H9 (cell line): ENCODE measurements at regions not wholly inside any gene's neighbourhood (a gene's known extent, or its start where the extent isn't known, plus 50 kb on each side); places are given as distances from the start of the nearest gene placed in this dataset.

Experiments
- DNase-seq: peaks from one replicate; pipeline ENCODE4 v3.0.0-alpha.2; 2017
- H2AFZ ChIP-seq: one replicate; pipeline ENCODE4 v1.6.1; 2013; ENCODE audit warnings: mild to moderate bottlenecking, low read length, control low read depth, moderate library complexity
- H2AK5ac ChIP-seq: 2 replicates; pipeline ENCODE4 v1.6.1; 2013; ENCODE audit warnings: low read length, control low read depth, mixed read lengths; ENCODE audit not compliant: insufficient read length
- H2BK120ac ChIP-seq: one replicate; pipeline ENCODE4 v1.6.1; 2013; ENCODE audit warnings: low read depth, mild to moderate bottlenecking, low read length, control low read depth, inconsistent platforms; ENCODE audit not compliant: poor library complexity, severe bottlenecking
- H2BK12ac ChIP-seq: 2 replicates; pipeline ENCODE4 v1.6.1; 2013; ENCODE audit warnings: low read length, control low read depth, mixed read lengths, low read depth; ENCODE audit not compliant: insufficient read length
- H2BK15ac ChIP-seq: 2 replicates; pipeline ENCODE4 v1.6.1; 2013; ENCODE audit warnings: low read depth, low read length, control low read depth
- H2BK20ac ChIP-seq: one replicate; pipeline ENCODE4 v1.6.1; 2013; ENCODE audit warnings: low read depth, mild to moderate bottlenecking, low read length, control low read depth, inconsistent platforms; ENCODE audit not compliant: poor library complexity, severe bottlenecking
- H2BK5ac ChIP-seq: 2 replicates; pipeline ENCODE4 v1.6.1; 2013; ENCODE audit warnings: low read length, control low read depth, mixed read lengths; ENCODE audit not compliant: insufficient read length
- H3K14ac ChIP-seq: 2 replicates; pipeline ENCODE4 v1.6.1; 2013; ENCODE audit warnings: low read length, control low read depth; ENCODE audit not compliant: insufficient read depth
- H3K18ac ChIP-seq: 2 replicates; pipeline ENCODE4 v1.6.1; 2013; ENCODE audit warnings: low read depth, mild to moderate bottlenecking, mixed read lengths, low read length, control low read depth; ENCODE audit not compliant: insufficient read length
- H3K23ac ChIP-seq: 2 replicates; pipeline ENCODE4 v1.6.1; 2013; ENCODE audit warnings: low read length, control low read depth, mixed read lengths, low read depth; ENCODE audit not compliant: insufficient read length
- H3K23me2 ChIP-seq: 2 replicates; pipeline ENCODE4 v1.6.1; 2013; ENCODE audit warnings: low read depth, mild to moderate bottlenecking, mixed read lengths, low read length, control low read depth; ENCODE audit not compliant: insufficient read length, poor library complexity, severe bottlenecking
- H3K27ac ChIP-seq: 2 replicates; pipeline ENCODE4 v1.5.1; 2013; ENCODE audit warnings: low read length, control low read depth, mixed read lengths, low read depth; ENCODE audit not compliant: insufficient read length
- H3K27me3 ChIP-seq: 2 replicates; pipeline ENCODE4 v1.6.1; 2013; ENCODE audit warnings: low read length, control low read depth, inconsistent platforms; ENCODE audit not compliant: insufficient read depth
- H3K4ac ChIP-seq: 2 replicates; pipeline ENCODE4 v1.6.1; 2013; ENCODE audit warnings: low read depth, mild to moderate bottlenecking, control low read depth, inconsistent platforms, low read length, moderate library complexity
- H3K4me1 ChIP-seq: 2 replicates; pipeline ENCODE4 v1.6.1; 2013; ENCODE audit warnings: low read length, control low read depth, inconsistent platforms; ENCODE audit not compliant: insufficient read depth
- H3K4me2 ChIP-seq: 2 replicates; pipeline ENCODE4 v1.6.1; 2013; ENCODE audit warnings: low read length, control low read depth, mixed read lengths; ENCODE audit not compliant: insufficient read length, insufficient read depth
- H3K56ac ChIP-seq: 2 replicates; pipeline ENCODE4 v1.6.1; 2013; ENCODE audit warnings: low read depth, mild to moderate bottlenecking, mixed read lengths, low read length, control low read depth; ENCODE audit not compliant: insufficient read length
- H3K79me1 ChIP-seq: 2 replicates; pipeline ENCODE4 v1.6.1; 2013; ENCODE audit warnings: low read depth, mild to moderate bottlenecking, moderate library complexity, low read length, control low read depth, inconsistent platforms; ENCODE audit not compliant: insufficient read depth, poor library complexity, severe bottlenecking
- H3K79me2 ChIP-seq: 2 replicates; pipeline ENCODE4 v1.6.1; 2013; ENCODE audit warnings: low read length, control low read depth, inconsistent platforms; ENCODE audit not compliant: insufficient read depth
- H3K9ac ChIP-seq: 2 replicates; pipeline ENCODE4 v1.6.1; 2013; ENCODE audit warnings: low read length, control low read depth, mixed read lengths; ENCODE audit not compliant: insufficient read length; ENCODE audit errors: extremely low read depth
- H3K9me3 ChIP-seq: one replicate; pipeline ENCODE4 v1.6.1; 2013; ENCODE audit warnings: low read depth, low read length, inconsistent platforms; ENCODE audit not compliant: control insufficient read depth
- H3T11ph ChIP-seq: one replicate; pipeline ENCODE4 v1.6.1; 2013; ENCODE audit warnings: mild to moderate bottlenecking, low read length, control low read depth, inconsistent platforms
- H4K20me1 ChIP-seq: one replicate; pipeline ENCODE4 v1.6.1; 2013; ENCODE audit not compliant: control insufficient read depth, insufficient read length, insufficient read depth
- H4K5ac ChIP-seq: 2 replicates; pipeline ENCODE4 v1.6.1; 2013; ENCODE audit warnings: low read depth, mild to moderate bottlenecking, mixed read lengths, low read length, control low read depth; ENCODE audit not compliant: insufficient read length
- H4K8ac ChIP-seq: replicated peaks from 2 replicates; pipeline ENCODE4 v1.6.1; 2013; ENCODE audit warnings: low read length, control low read depth, mixed read lengths, low read depth; ENCODE audit not compliant: insufficient read length
- H4K91ac ChIP-seq: 2 replicates; pipeline ENCODE4 v1.6.1; 2013; ENCODE audit warnings: low read depth, mild to moderate bottlenecking, moderate library complexity, mixed read lengths, low read length, control low read depth; ENCODE audit not compliant: insufficient read length
- H3K27ac Mint-ChIP-seq, 3 experiments: 2 replicates in 2 of 3; 3 replicates in 1 of 3; pipeline ENCODE4 v1.8.0; 2020 to 2021; ENCODE audit warnings: mixed read lengths in 3 of 3, mild to moderate bottlenecking in 1 of 3, moderate library complexity in 1 of 3
- H3K27me3 Mint-ChIP-seq: 2 replicates; pipeline ENCODE4 v1.8.0; 2021; ENCODE audit warnings: low read depth, mild to moderate bottlenecking, moderate library complexity, mixed read lengths
- H3K36me3 Mint-ChIP-seq, 3 experiments: 2 replicates in 2 of 3; 3 replicates in 1 of 3; pipeline ENCODE4 v1.8.0; 2020 to 2021; ENCODE audit warnings: low read depth in 3 of 3, mixed read lengths in 3 of 3; ENCODE audit not compliant: insufficient read depth in 1 of 3
- H3K4me1 Mint-ChIP-seq, 2 experiments: 2 replicates each; pipeline ENCODE4 v1.8.0; 2020; ENCODE audit warnings: mixed read lengths in 2 of 2
- H3K4me3 Mint-ChIP-seq, 2 experiments: 2 replicates in 1 of 2; 3 replicates in 1 of 2; pipeline ENCODE4 v1.8.0; 2020 to 2021; ENCODE audit warnings: mild to moderate bottlenecking in 2 of 2, mixed read lengths in 2 of 2, moderate library complexity in 1 of 2
- H3K9me3 Mint-ChIP-seq, 2 experiments: 2 replicates in 1 of 2; 3 replicates in 1 of 2; pipeline ENCODE4 v1.8.0; 2020; ENCODE audit warnings: mild to moderate bottlenecking in 2 of 2, mixed read lengths in 2 of 2, moderate library complexity in 1 of 2
- WGBS: extraction: QIAGEN DNeasy Blood & Tissue Kit; methylation state at CpG from one replicate; pipeline ENCODE4 v1.1.7; 2013; ENCODE audit warnings: missing lambda C conversion rate, low lambda C conversion rate, mixed read lengths; ENCODE audit not compliant: insufficient read length; ENCODE audit errors: extremely low coverage; 5-methylcytosine and 5-hydroxymethylcytosine counted together
- TF ChIP-seq, protein P1 (sequence below): fragments of 200-600 bp; sonication (generic); conservative IDR thresholded peaks from 3 replicates; pipeline ENCODE4 v1.8.0; 2021; ENCODE audit warnings: antibody characterized with exemption, mild to moderate bottlenecking

DNA sequence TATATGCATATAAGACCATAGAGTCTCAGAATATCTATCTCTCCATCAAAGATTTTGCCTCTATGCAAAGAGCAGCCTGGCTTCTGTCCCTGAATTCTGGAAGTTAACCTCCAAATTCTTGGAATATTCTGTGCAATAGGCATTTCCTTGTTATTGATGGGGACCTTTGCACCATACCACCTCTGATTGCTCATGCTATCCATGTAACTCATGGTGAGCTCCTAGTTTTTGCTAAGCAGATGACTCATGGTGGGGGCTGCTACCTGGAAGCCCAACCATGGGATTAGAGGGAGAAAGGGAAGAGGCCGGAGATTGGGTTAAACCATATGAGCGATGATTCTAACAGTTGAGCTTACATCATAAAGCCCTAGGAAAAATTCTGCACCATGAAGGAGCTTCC lies 310.2 kb upstream of the FIGN start:
- Mint-ChIP-seq H3K27me3 (no peaks in the 10 kb centered on the region), H3K4me1 (no peaks in the 10 kb centered on the region), H3K4me3 (no peak overlapping the region), H3K27ac (no peak overlapping the region), H3K9me3 (peaks cover 0 to 5% of the 10 kb centered on the region in 2 experiments; a peak in 1 of 5 replicates), H3K36me3 (no peaks in the 10 kb centered on the region)
- Histone ChIP-seq H2AFZ (no peak overlapping the region), H4K8ac (no peak overlapping the region), H3K23me2 (no peaks in the 10 kb centered on the region), H2BK20ac (no peak overlapping the region), H3K27me3 (no peaks in the 10 kb centered on the region), H3K56ac (no peak overlapping the region), H3K23ac (no peak overlapping the region), H2BK15ac (no peak overlapping the region; the same call in 1 of the 2 replicates), H4K5ac (no peak overlapping the region), H3K79me2 (no peaks in the 10 kb centered on the region), H2BK120ac (no peak overlapping the region), H4K20me1 (no peaks in the 10 kb centered on the region), H3K4ac (no peak overlapping the region), H3T11ph (no peak overlapping the region), H3K14ac (no peak overlapping the region), H3K9ac (no peak overlapping the region), H2AK5ac (no peak overlapping the region), H2BK12ac (no peak overlapping the region), H3K9me3 (no peaks in the 10 kb centered on the region), H3K4me2 (no peak overlapping the region), H2BK5ac (no peak overlapping the region), H3K4me1 (no peaks in the 10 kb centered on the region), H4K91ac (no peak overlapping the region), H3K27ac (no peak overlapping the region), H3K79me1 (no peaks in the 10 kb centered on the region), H3K18ac (no peak overlapping the region)
- TF ChIP-seq, protein P1, sequence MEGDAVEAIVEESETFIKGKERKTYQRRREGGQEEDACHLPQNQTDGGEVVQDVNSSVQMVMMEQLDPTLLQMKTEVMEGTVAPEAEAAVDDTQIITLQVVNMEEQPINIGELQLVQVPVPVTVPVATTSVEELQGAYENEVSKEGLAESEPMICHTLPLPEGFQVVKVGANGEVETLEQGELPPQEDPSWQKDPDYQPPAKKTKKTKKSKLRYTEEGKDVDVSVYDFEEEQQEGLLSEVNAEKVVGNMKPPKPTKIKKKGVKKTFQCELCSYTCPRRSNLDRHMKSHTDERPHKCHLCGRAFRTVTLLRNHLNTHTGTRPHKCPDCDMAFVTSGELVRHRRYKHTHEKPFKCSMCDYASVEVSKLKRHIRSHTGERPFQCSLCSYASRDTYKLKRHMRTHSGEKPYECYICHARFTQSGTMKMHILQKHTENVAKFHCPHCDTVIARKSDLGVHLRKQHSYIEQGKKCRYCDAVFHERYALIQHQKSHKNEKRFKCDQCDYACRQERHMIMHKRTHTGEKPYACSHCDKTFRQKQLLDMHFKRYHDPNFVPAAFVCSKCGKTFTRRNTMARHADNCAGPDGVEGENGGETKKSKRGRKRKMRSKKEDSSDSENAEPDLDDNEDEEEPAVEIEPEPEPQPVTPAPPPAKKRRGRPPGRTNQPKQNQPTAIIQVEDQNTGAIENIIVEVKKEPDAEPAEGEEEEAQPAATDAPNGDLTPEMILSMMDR: no peak
- WGBS: no CpG with 5 or more reads among the region's 2 CpGs
- DNase-seq: no peak
